Tibial artery (tissue), 4 donors: ENCODE measurements at regions not wholly inside any gene's neighbourhood (a gene's known extent, or its start where the extent isn't known, plus 50 kb on each side); places are given as distances from the start of the nearest gene placed in this dataset.

Experiments used
- DNase-seq, 2 donors: peaks; one replicate each; pipeline ENCODE4 v3.0.0-alpha.2; 2019
- H3K27ac ChIP-seq, 2 donors: fragments of 200-600 bp; sonication (generic) in 1 of 2; 1 replicate in 1 of 2; 2 replicates in 1 of 2; pipeline ENCODE4 v1.5.1; 2018 to 2019; ENCODE audit warnings: mild to moderate bottlenecking in 1 of 2
- H3K27me3 ChIP-seq, 2 donors: fragments of 200-600 bp; sonication (generic) in 1 of 2; one replicate each; pipeline versions ENCODE4 v1.5.1 to v1.6.0; 2016 to 2019
- H3K36me3 ChIP-seq, 3 donors: fragments of 200-600 bp; sonication (generic) in 2 of 3; one replicate each; pipeline ENCODE4 v1.5.1; 2016 to 2019; ENCODE audit warnings: mild to moderate bottlenecking in 2 of 3
- H3K4me1 ChIP-seq, 4 donors: fragments of 200-600 bp; sonication (generic) in 2 of 4; 1 replicate in 3 of 4; 2 replicates in 1 of 4; pipeline ENCODE4 v1.5.1; 2016 to 2019
- H3K4me3 ChIP-seq, 2 donors: fragments of 200-600 bp; sonication (generic) in 1 of 2; 1 replicate in 1 of 2; 2 replicates in 1 of 2; pipeline ENCODE4 v1.5.1; 2018 to 2019; ENCODE audit warnings: mild to moderate bottlenecking in 2 of 2
- H3K9me3 ChIP-seq, 3 donors: fragments of 200-600 bp; sonication (generic) in 1 of 3; one replicate each; pipeline ENCODE4 v1.5.1; 2016 to 2019
- CTCF ChIP-seq, 2 experiments: fragments of 200-600 bp in 1 of 2; fragments of 450-650 bp in 1 of 2; IDR thresholded peaks; one replicate each; pipeline ENCODE4 v1.5.1; 2017 to 2019; ENCODE audit warnings: antibody characterized with exemption in 2 of 2, mild to moderate bottlenecking in 1 of 2, moderate library complexity in 1 of 2
- intact Hi-C: fragments of 100-400 bp; cut with DNase I; formaldehyde crosslinking; loops from one replicate; pipeline ENCODE4 v1.15.0; 2023; ENCODE audit warnings: low total_unique reads

- H3K27ac ChIP-seq, result no peak overlapping the region
- intact Hi-C loops, result no loop called here
- H3K4me1 ChIP-seq, result no peaks in the 10 kb centered on the region
- no peak overlapping the region for H3K4me3 ChIP-seq
- no peak for TF ChIP-seq CTCF (IDR thresholded peaks at IDR 0.05)
- no peak for DNase-seq
- no peaks in the 10 kb centered on the region for H3K36me3 ChIP-seq
- H3K27me3 ChIP-seq, result no peaks in the 10 kb centered on the region
- H3K9me3 ChIP-seq, result no peaks in the 10 kb centered on the region
Observed at GRCh38 chr1:191086910-191087309, 609.2 kb upstream of the BRINP3 start.

- H3K27me3 ChIP-seq, result no peaks in the 10 kb centered on the region
- no peak for TF ChIP-seq CTCF (IDR thresholded peaks at IDR 0.05)
- no peak overlapping the region for H3K4me3 ChIP-seq
- no peaks in the 10 kb centered on the region for H3K4me1 ChIP-seq
- intact Hi-C loops, result no loop called here
- no peak for DNase-seq
- no peaks in the 10 kb centered on the region for H3K36me3 ChIP-seq
- no peaks in the 10 kb centered on the region for H3K9me3 ChIP-seq
- no peak overlapping the region for H3K27ac ChIP-seq
Observed at GRCh38 chr1:191096405-191096804, 618.7 kb upstream of the BRINP3 start.

GRCh38 chr1:191099696-191100095 is 622.0 kb upstream of the BRINP3 start:
- Histone ChIP-seq H3K36me3 (no peaks in the 10 kb centered on the region), H3K4me1 (no peaks in the 10 kb centered on the region), H3K27ac (no peak overlapping the region), H3K4me3 (no peak overlapping the region), H3K27me3 (no peaks in the 10 kb centered on the region), H3K9me3 (no peaks in the 10 kb centered on the region)
- no peak for DNase-seq
- TF ChIP-seq CTCF (IDR thresholded peaks at IDR 0.05), result no peak
- intact Hi-C loops, result no loop called here

GRCh38 chr1:191101960-191102359 is 624.3 kb upstream of the BRINP3 start:
- Histone ChIP-seq H3K36me3 (no peaks in the 10 kb centered on the region), H3K27ac (no peak overlapping the region), H3K27me3 (no peaks in the 10 kb centered on the region), H3K4me3 (no peak overlapping the region), H3K9me3 (no peaks in the 10 kb centered on the region), H3K4me1 (no peaks in the 10 kb centered on the region)
- no peak for TF ChIP-seq CTCF (IDR thresholded peaks at IDR 0.05)
- intact Hi-C loops, result no loop called here
- DNase-seq, result no peak

GRCh38 chr1:191125950-191126349 is 648.3 kb upstream of the BRINP3 start:
- no peak for TF ChIP-seq CTCF (IDR thresholded peaks at IDR 0.05)
- Histone ChIP-seq H3K9me3 (no peaks in the 10 kb centered on the region), H3K27me3 (no peaks in the 10 kb centered on the region), H3K4me1 (no peaks in the 10 kb centered on the region), H3K27ac (no peak overlapping the region), H3K36me3 (no peaks in the 10 kb centered on the region), H3K4me3 (no peak overlapping the region)
- no peak for DNase-seq
- intact Hi-C loops, result no loop called here

GRCh38 chr1:191134796-191135195 is 657.1 kb upstream of the BRINP3 start:
- no peak overlapping the region for H3K4me3 ChIP-seq
- no peaks in the 10 kb centered on the region for H3K9me3 ChIP-seq
- no peaks in the 10 kb centered on the region for H3K27me3 ChIP-seq
- intact Hi-C loops, result loop anchor here (5.0 kb wide), 1 partner anchor 608 kb away; no protein-coding TSS in a partner anchor
- H3K4me1 ChIP-seq, result no peaks in the 10 kb centered on the region
- no peak overlapping the region for H3K27ac ChIP-seq
- no peaks in the 10 kb centered on the region for H3K36me3 ChIP-seq
- TF ChIP-seq CTCF (IDR thresholded peaks at IDR 0.05), result no peak
- DNase-seq, result no peak
